ENCODE measurements at regions not wholly inside any gene's neighbourhood (a gene's known extent, or its start where the extent isn't known, plus 50 kb on each side); places are given as distances from the start of the nearest gene placed in this dataset.

- POLR2A ChIA-PET: no interaction called here
- no peaks in the 10 kb centered on the region for H3K4me1 Mint-ChIP-seq (ENCODE audit: low read depth)
- no peaks in the 10 kb centered on the region for H3K9me3 Mint-ChIP-seq
- no peak for TF ChIP-seq CTCF (IDR thresholded peaks at IDR 0.05)
- ATAC-seq (no peak), DNase-seq (no peak)
- no peak overlapping the region for H3K27ac Mint-ChIP-seq
- intact Hi-C loops (cut with micrococcal nuclease): no loop called here
- CTCF ChIA-PET: interaction anchor here (1.2 kb wide), 1 partner anchor 62 kb away, joined by 3 read pairs; no protein-coding TSS in a partner anchor
- H3K36me3 Mint-ChIP-seq (ENCODE audit: low read depth): no peaks in the 10 kb centered on the region
- H3K4me3 Mint-ChIP-seq: no peak overlapping the region
- no peaks in the 10 kb centered on the region for H3K27me3 Mint-ChIP-seq
Measured at GRCh38 chr21:26653430-26653829, 80.3 kb upstream of the CYYR1 start.

- no peaks in the 10 kb centered on the region for H3K27me3 Mint-ChIP-seq
Measured at GRCh38 chr21:26652854-26653253, 79.8 kb upstream of the CYYR1 start.

GRCh38 chr21:26641062-26641461 is 68.0 kb upstream of the CYYR1 start:
- H3K4me1 Mint-ChIP-seq (ENCODE audit: low read depth): no peaks in the 10 kb centered on the region
- no peaks in the 10 kb centered on the region for H3K36me3 Mint-ChIP-seq (ENCODE audit: low read depth)
- ChIA-PET CTCF (no interaction called here), POLR2A (no interaction called here)
- no peaks in the 10 kb centered on the region for H3K9me3 Mint-ChIP-seq
- no peaks in the 10 kb centered on the region for H3K27me3 Mint-ChIP-seq
- ATAC-seq (no peak), DNase-seq (no peak)
- intact Hi-C loops (cut with micrococcal nuclease): no loop called here
- TF ChIP-seq CTCF (IDR thresholded peaks at IDR 0.05): no peak
- no peak overlapping the region for H3K27ac Mint-ChIP-seq
- H3K4me3 Mint-ChIP-seq: no peak overlapping the region

More at GRCh38 chr21:26652854-26653253, 79.8 kb upstream of the CYYR1 start:
- Mint-ChIP-seq H3K27ac (no peak overlapping the region), H3K36me3 (ENCODE audit: low read depth) (no peaks in the 10 kb centered on the region), H3K4me1 (ENCODE audit: low read depth) (no peaks in the 10 kb centered on the region), H3K9me3 (no peaks in the 10 kb centered on the region), H3K4me3 (no peak overlapping the region)
- intact Hi-C loops (cut with micrococcal nuclease): no loop called here
- TF ChIP-seq CTCF (IDR thresholded peaks at IDR 0.05): no peak
- CTCF ChIA-PET: interaction anchor here (1.2 kb wide), 1 partner anchor 63 kb away, joined by 3 read pairs; no protein-coding TSS in a partner anchor
- ATAC-seq: no peak
- POLR2A ChIA-PET: no interaction called here
- DNase-seq: no peak

- TF ChIP-seq CTCF (IDR thresholded peaks at IDR 0.05): no peak
- Mint-ChIP-seq H3K36me3 (ENCODE audit: low read depth) (no peaks in the 10 kb centered on the region), H3K4me1 (ENCODE audit: low read depth) (no peaks in the 10 kb centered on the region), H3K27me3 (no peaks in the 10 kb centered on the region), H3K27ac (no peak overlapping the region), H3K4me3 (no peak overlapping the region), H3K9me3 (peaks cover 3% of the 10 kb centered on the region)
- intact Hi-C loops (cut with micrococcal nuclease): no loop called here
- ChIA-PET POLR2A (interaction anchor here (0.6 kb wide), 1 partner anchor 179 kb away, joined by 4 read pairs; no protein-coding TSS in a partner anchor), CTCF (no interaction called here)
- no peak for DNase-seq
- ATAC-seq: no peak
Measured at GRCh38 chr21:26637201-26637745, 64.2 kb upstream of the CYYR1 start.

- TF ChIP-seq CTCF (IDR thresholded peaks at IDR 0.05): no peak
- no peak for ATAC-seq
- CTCF ChIA-PET: no interaction called here
Measured at GRCh38 chr21:26635681-26636080, 62.6 kb upstream of the CYYR1 start.

More at GRCh38 chr21:26635681-26636080, 62.6 kb upstream of the CYYR1 start:
- H3K36me3 Mint-ChIP-seq (ENCODE audit: low read depth): no peaks in the 10 kb centered on the region
- no peak overlapping the region for H3K27ac Mint-ChIP-seq
- no peak overlapping the region for H3K4me3 Mint-ChIP-seq
- peaks cover 8% of the 10 kb centered on the region for H3K9me3 Mint-ChIP-seq
- intact Hi-C loops (cut with micrococcal nuclease): no loop called here
- no peaks in the 10 kb centered on the region for H3K27me3 Mint-ChIP-seq
- DNase-seq: no peak
- H3K4me1 Mint-ChIP-seq (ENCODE audit: low read depth): no peaks in the 10 kb centered on the region
- POLR2A ChIA-PET: no interaction called here
